Sigmoid colon (tissue), 6 donors: ENCODE measurements at regions not wholly inside any gene's neighbourhood (a gene's known extent, or its start where the extent isn't known, plus 50 kb on each side); places are given as distances from the start of the nearest gene placed in this dataset.

ENCODE experiments used
- DNase-seq: peaks from one replicate; pipeline ENCODE4 v3.0.0-alpha.2; 2019
- H3K27ac ChIP-seq, 4 donors: fragments of 200-600 bp; sonication (generic); one replicate each; pipeline ENCODE4 v1.5.1; 2016 to 2019; ENCODE audit warnings: mild to moderate bottlenecking in 1 of 4
- H3K27me3 ChIP-seq, 3 donors: fragments of 200-600 bp; sonication (generic); one replicate each; pipeline ENCODE4 v1.5.1; 2019; ENCODE audit warnings: mild to moderate bottlenecking in 1 of 3
- H3K36me3 ChIP-seq, 4 donors: fragments of 200-600 bp; sonication (generic); one replicate each; pipeline ENCODE4 v1.5.1; 2016 to 2019
- H3K4me1 ChIP-seq, 4 donors: fragments of 200-600 bp; sonication (generic); one replicate each; pipeline ENCODE4 v1.5.1; 2017 to 2019
- H3K4me3 ChIP-seq, 4 donors: fragments of 200-600 bp; sonication (generic); one replicate each; pipeline ENCODE4 v1.5.1; 2017 to 2019; ENCODE audit warnings: mild to moderate bottlenecking in 2 of 4, moderate library complexity in 1 of 4
- H3K9me3 ChIP-seq, 4 donors: fragments of 200-600 bp in 3 of 4; sonication (generic) in 3 of 4; one replicate each; pipeline versions ENCODE4 v1.5.1 to v1.6.1; 2013 to 2019
- EP300 ChIP-seq, 4 donors: sonication (generic); formaldehyde crosslinking; IDR thresholded peaks; one replicate each; pipeline ENCODE4 v1.6.1; 2017; ENCODE audit warnings: antibody characterized with exemption in 4 of 4
- POLR2A ChIP-seq, 2 donors: fragments of 450-650 bp; IDR thresholded peaks; one replicate each; pipeline ENCODE4 v1.6.1; 2016; ENCODE audit warnings: antibody characterized with exemption in 2 of 2, mild to moderate bottlenecking in 2 of 2, moderate library complexity in 2 of 2
- POLR2AphosphoS5 ChIP-seq, 4 donors: sonication (generic); formaldehyde crosslinking; IDR thresholded peaks; one replicate each; pipeline ENCODE4 v1.6.1; 2017; ENCODE audit warnings: antibody characterized with exemption in 4 of 4
- WGBS, 2 donors: extraction: QIAGEN DNeasy Blood & Tissue Kit; methylation state at CpG; one replicate each; pipeline ENCODE4 v1.1.7; 2013; 5-methylcytosine and 5-hydroxymethylcytosine counted together
- intact Hi-C: fragments of 100-400 bp; cut with DNase I; formaldehyde crosslinking; loops from one replicate; pipeline ENCODE4 v1.15.1; 2023
- TF ChIP-seq, protein P1 (sequence below), 4 experiments: fragments of 450-650 bp in 3 of 4; fragments of 200-600 bp in 1 of 4; IDR thresholded peaks; one replicate each; pipeline ENCODE4 v1.5.1; 2016 to 2019; ENCODE audit warnings: antibody characterized with exemption in 4 of 4, mild to moderate bottlenecking in 3 of 4, moderate library complexity in 2 of 4
- donor health status: healthy with polysubstance abuse.
- donor health status: healthy.

DNA sequence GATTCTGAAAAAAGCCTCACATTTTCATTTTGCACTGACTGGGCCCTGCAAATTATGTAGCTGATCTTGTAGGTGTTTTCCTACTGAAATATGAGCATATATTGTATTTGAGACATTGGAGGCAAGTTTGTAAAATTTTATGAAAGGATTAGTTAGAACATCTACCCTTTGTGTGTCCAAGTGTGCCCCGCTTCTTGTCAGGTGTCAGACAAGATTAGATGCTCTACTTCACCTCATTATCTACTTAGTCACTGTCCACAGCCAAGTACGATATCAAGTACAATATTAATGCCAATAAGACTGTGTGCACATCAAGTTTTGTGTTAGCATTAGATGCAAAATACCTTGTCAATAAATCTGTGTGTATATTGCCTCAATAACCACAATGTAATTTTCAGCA is 67.8 kb upstream of the RPRM start:
- H3K9me3 ChIP-seq: no peaks in the 10 kb centered on the region
- no peak for DNase-seq
- WGBS, 2 donors: 84 to 86% methylated on average over 2 of the region's 2 CpGs
- no peaks in the 10 kb centered on the region for H3K4me1 ChIP-seq
- no peak overlapping the region for H3K4me3 ChIP-seq
- TF ChIP-seq POLR2A (IDR thresholded peaks at IDR 0.05): no peak
- no peak for TF ChIP-seq POLR2AphosphoS5 (IDR thresholded peaks at IDR 0.05)
- TF ChIP-seq, protein P1, sequence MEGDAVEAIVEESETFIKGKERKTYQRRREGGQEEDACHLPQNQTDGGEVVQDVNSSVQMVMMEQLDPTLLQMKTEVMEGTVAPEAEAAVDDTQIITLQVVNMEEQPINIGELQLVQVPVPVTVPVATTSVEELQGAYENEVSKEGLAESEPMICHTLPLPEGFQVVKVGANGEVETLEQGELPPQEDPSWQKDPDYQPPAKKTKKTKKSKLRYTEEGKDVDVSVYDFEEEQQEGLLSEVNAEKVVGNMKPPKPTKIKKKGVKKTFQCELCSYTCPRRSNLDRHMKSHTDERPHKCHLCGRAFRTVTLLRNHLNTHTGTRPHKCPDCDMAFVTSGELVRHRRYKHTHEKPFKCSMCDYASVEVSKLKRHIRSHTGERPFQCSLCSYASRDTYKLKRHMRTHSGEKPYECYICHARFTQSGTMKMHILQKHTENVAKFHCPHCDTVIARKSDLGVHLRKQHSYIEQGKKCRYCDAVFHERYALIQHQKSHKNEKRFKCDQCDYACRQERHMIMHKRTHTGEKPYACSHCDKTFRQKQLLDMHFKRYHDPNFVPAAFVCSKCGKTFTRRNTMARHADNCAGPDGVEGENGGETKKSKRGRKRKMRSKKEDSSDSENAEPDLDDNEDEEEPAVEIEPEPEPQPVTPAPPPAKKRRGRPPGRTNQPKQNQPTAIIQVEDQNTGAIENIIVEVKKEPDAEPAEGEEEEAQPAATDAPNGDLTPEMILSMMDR (IDR thresholded peaks at IDR 0.05): no peak
- TF ChIP-seq EP300 (IDR thresholded peaks at IDR 0.05): no peak
- no peaks in the 10 kb centered on the region for H3K27me3 ChIP-seq
- H3K36me3 ChIP-seq: no peaks in the 10 kb centered on the region
- intact Hi-C loops: no loop called here
- H3K27ac ChIP-seq: no peak overlapping the region

DNA sequence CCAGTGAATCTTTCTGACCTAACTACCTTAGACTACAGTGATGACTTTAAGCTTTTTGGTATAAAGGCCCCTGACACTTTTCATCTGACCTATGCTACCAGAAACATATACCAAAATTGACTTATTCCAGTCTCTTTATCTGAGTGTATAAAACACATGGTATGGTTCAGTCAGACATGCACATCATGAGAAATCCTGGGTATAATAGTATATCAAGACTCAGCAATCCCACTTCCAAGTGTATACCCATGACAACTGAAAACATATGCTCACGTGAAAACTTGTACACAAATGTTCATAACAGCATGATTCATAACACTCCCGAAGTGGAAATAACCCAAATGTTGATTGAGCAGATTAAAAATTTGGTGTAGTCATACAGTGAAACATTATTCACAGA is 70.0 kb upstream of the RPRM start:
- no peak for TF ChIP-seq EP300 (IDR thresholded peaks at IDR 0.05)
- no peak for TF ChIP-seq POLR2AphosphoS5 (IDR thresholded peaks at IDR 0.05)
- TF ChIP-seq, protein P1 (IDR thresholded peaks at IDR 0.05): no peak
- TF ChIP-seq POLR2A (IDR thresholded peaks at IDR 0.05): no peak
- WGBS, 2 donors: 59 to 70% methylated on average over 2 of the region's 2 CpGs
- Histone ChIP-seq H3K9me3 (no peaks in the 10 kb centered on the region), H3K4me3 (no peak overlapping the region), H3K4me1 (no peaks in the 10 kb centered on the region), H3K27ac (no peak overlapping the region), H3K36me3 (no peaks in the 10 kb centered on the region), H3K27me3 (no peaks in the 10 kb centered on the region)
- intact Hi-C loops: no loop called here
- DNase-seq: no peak

DNA sequence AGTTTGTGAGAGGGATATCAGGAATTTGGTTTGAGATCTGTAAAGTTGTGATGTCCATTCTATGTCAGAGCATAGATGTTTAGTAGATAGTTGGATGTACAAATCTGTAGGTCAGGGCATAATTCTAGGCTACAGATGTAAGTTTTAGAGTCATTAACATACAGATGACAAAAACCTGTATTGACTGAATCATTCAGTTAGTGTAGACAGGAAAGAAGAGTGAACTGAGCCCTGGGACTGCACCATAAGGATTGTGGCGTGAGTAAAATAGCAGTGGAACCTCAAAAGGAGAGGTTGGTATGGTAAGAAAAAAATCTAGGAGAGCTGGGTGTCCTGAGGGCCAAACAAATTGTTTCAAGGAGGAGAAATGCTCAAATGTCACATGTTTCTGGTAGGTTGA is 73.1 kb upstream of the RPRM start:
- Histone ChIP-seq H3K9me3 (no peaks in the 10 kb centered on the region), H3K4me1 (no peaks in the 10 kb centered on the region), H3K27me3 (no peaks in the 10 kb centered on the region), H3K4me3 (no peak overlapping the region), H3K36me3 (no peaks in the 10 kb centered on the region), H3K27ac (no peak overlapping the region)
- DNase-seq: no peak
- TF ChIP-seq, protein P1 (IDR thresholded peaks at IDR 0.05): no peak
- TF ChIP-seq POLR2A (IDR thresholded peaks at IDR 0.05) (no peak), POLR2AphosphoS5 (IDR thresholded peaks at IDR 0.05) (no peak), EP300 (IDR thresholded peaks at IDR 0.05) (no peak)
- WGBS, 2 donors: 56 to 67% methylated on average over 1 of the region's 1 CpG
- intact Hi-C loops: no loop called here

DNA sequence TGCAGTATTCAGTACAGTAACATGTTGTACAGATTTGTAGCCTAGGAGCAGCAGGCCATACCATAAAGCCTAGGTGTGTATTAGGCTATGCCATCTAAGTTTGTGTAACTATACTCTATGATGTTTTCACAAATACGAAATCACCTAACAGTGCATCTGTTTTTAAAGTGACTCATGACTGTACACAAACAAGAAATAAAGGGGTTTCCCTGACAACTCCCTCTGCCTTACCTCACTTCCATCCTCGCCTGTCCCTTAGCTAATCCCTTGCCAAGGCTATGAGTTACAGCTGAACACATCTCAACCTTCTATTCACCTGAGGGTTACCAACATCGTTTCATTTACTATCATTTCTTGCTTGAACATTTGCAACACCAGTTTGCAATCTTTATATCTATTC is 78.6 kb upstream of the RPRM start:
- intact Hi-C loops: no loop called here
- WGBS, 2 donors: 53 to 78% methylated on average over 3 of the region's 3 CpGs

DNA sequence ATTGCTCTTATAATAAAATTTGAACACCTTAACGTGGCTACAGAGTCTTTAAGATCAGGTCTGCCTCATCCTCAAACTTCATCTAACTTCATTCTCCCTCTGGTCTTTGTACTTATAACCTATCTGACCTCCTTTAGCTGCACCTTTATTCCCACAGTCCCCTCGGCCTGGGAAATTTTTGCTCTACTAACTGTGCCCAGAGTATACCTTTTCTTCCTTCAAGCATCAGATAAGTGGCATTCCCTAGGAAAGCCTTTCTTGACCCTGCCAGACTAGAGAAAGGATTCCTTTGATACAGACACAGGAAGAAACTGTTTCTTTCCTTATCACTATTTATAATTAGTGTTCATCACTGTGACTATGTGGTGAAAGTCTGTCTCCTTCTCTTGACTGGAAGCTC is 79.2 kb upstream of the RPRM start:
- Histone ChIP-seq H3K4me1 (no peaks in the 10 kb centered on the region), H3K27me3 (no peaks in the 10 kb centered on the region), H3K4me3 (no peak overlapping the region), H3K9me3 (no peaks in the 10 kb centered on the region), H3K27ac (no peak overlapping the region), H3K36me3 (no peaks in the 10 kb centered on the region)
- intact Hi-C loops: no loop called here
- TF ChIP-seq EP300 (IDR thresholded peaks at IDR 0.05) (no peak), POLR2A (IDR thresholded peaks at IDR 0.05) (no peak), POLR2AphosphoS5 (IDR thresholded peaks at IDR 0.05) (no peak)
- TF ChIP-seq, protein P1 (IDR thresholded peaks at IDR 0.05): no peak
- WGBS, 2 donors: 28 to 57% methylated on average over 2 of the region's 2 CpGs
- no peak for DNase-seq

More for the DNA sequence above, 78.6 kb upstream of the RPRM start:
- H3K9me3 ChIP-seq: no peaks in the 10 kb centered on the region
- H3K36me3 ChIP-seq: no peaks in the 10 kb centered on the region
- no peaks in the 10 kb centered on the region for H3K4me1 ChIP-seq
- H3K4me3 ChIP-seq: no peak overlapping the region
- TF ChIP-seq POLR2AphosphoS5 (IDR thresholded peaks at IDR 0.05): no peak
- no peak for DNase-seq
- H3K27ac ChIP-seq: no peak overlapping the region
- no peaks in the 10 kb centered on the region for H3K27me3 ChIP-seq
